Breast epithelium (tissue), 3 donors: ENCODE measurements at regions not wholly inside any gene's neighbourhood (a gene's known extent, or its start where the extent isn't known, plus 50 kb on each side); places are given as distances from the start of the nearest gene placed in this dataset.

Experiments used
- POLR2A ChIP-seq: fragments of 450-650 bp; IDR thresholded peaks from one replicate; pipeline ENCODE4 v1.6.1; 2016; ENCODE audit warnings: antibody characterized with exemption, mild to moderate bottlenecking, moderate library complexity
- TF ChIP-seq, protein P1 (sequence below), 3 donors: fragments of 450-650 bp; IDR thresholded peaks; one replicate each; pipeline ENCODE4 v1.5.1; 2016 to 2017; ENCODE audit warnings: antibody characterized with exemption in 3 of 3, mild to moderate bottlenecking in 3 of 3, moderate library complexity in 3 of 3

DNA sequence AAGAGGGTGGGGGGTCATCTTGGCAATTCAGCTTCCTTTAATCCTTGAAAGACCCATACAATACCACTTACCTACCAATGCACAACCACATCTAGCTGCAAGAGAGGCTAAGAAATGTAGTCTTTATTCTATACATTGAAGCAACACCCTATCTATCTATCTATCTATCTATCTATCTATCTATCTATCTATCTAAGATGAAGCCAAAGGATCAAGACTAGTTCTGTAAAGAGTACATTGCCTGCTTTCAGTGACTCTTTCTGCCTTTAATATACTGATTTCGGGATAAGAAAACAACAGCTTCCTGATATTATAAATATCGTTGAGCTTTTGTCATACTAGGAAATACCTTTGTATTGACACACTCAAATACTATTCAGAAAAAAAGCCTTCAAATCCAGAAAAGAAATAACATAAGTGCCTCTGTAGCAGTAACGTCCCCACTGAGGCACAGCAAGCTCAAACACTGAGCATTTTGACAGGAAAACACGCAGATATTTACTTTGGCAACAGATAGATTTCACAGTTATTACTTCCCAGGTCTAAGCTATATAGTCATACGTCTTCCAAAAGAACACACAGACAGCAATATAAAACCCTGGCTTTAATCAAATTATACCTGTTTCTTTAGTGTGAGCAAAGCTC, 139.4 kb upstream of the SERTAD2 start:
- no peak for TF ChIP-seq POLR2A
- TF ChIP-seq, protein P1, sequence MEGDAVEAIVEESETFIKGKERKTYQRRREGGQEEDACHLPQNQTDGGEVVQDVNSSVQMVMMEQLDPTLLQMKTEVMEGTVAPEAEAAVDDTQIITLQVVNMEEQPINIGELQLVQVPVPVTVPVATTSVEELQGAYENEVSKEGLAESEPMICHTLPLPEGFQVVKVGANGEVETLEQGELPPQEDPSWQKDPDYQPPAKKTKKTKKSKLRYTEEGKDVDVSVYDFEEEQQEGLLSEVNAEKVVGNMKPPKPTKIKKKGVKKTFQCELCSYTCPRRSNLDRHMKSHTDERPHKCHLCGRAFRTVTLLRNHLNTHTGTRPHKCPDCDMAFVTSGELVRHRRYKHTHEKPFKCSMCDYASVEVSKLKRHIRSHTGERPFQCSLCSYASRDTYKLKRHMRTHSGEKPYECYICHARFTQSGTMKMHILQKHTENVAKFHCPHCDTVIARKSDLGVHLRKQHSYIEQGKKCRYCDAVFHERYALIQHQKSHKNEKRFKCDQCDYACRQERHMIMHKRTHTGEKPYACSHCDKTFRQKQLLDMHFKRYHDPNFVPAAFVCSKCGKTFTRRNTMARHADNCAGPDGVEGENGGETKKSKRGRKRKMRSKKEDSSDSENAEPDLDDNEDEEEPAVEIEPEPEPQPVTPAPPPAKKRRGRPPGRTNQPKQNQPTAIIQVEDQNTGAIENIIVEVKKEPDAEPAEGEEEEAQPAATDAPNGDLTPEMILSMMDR (IDR thresholded peaks at IDR 0.05): no peak
